NCI-H2227 (cell line): ENCODE measurements at regions not wholly inside any gene's neighbourhood (a gene's known extent, or its start where the extent isn't known, plus 50 kb on each side); places are given as distances from the start of the nearest gene placed in this dataset.
"Not testable (repeated sequence)": the region's sequence is repeated elsewhere in the genome, so short reads cannot be mapped to it uniquely, and the experiment has no call there.

Experiments used
- DNase-seq: peaks from one replicate; lab custom pipeline; 2025; ENCODE audit not compliant: unreplicated experiment; lab: John Stamatoyannopoulos, UW

GRCh38 chrX:109782994-109783700, 50.1 kb upstream of the ACSL4 start:
- DNase-seq: no peak

- DNase-seq: no peak
These were observed 50.6 kb upstream of the ACSL4 start for GRCh38 chrX:109783701-109784079.

GRCh38 chrX:109785053-109785452, 52.0 kb upstream of the ACSL4 start:
- DNase-seq: no peak

GRCh38 chrX:109790511-109790910, 57.5 kb upstream of the ACSL4 start:
- not testable (repeated sequence) for DNase-seq

- no peak for DNase-seq
These were observed 60.1 kb upstream of the ACSL4 start for GRCh38 chrX:109793191-109793590.

GRCh38 chrX:109795682-109796081, 62.6 kb upstream of the ACSL4 start:
- no peak for DNase-seq

- DNase-seq: no peak
These were observed 64.4 kb upstream of the ACSL4 start for GRCh38 chrX:109797311-109797975.

GRCh38 chrX:109812236-109812635, 79.2 kb upstream of the ACSL4 start:
- no peak for DNase-seq

GRCh38 chrX:109813236-109813635, 80.2 kb upstream of the ACSL4 start:
- DNase-seq: no peak

- peak; percentile 6 for DNase-seq
These were observed 85.9 kb upstream of the ACSL4 start for GRCh38 chrX:109818976-109819375.

- DNase-seq: no peak
These were observed 89.8 kb upstream of the ACSL4 start for GRCh38 chrX:109822861-109823260.

GRCh38 chrX:109826954-109827708, 94.1 kb upstream of the ACSL4 start:
- DNase-seq: no peak

GRCh38 chrX:109827772-109828171, 94.7 kb upstream of the ACSL4 start:
- DNase-seq: no peak

GRCh38 chrX:109830157-109830703, 97.2 kb upstream of the ACSL4 start:
- DNase-seq: no peak

- no peak for DNase-seq
These were observed 97.7 kb upstream of the ACSL4 start for GRCh38 chrX:109830704-109831206.

GRCh38 chrX:109831326-109831985, 98.4 kb upstream of the ACSL4 start:
- no peak for DNase-seq

GRCh38 chrX:109839694-109840567, 106.9 kb upstream of the ACSL4 start:
- DNase-seq: no peak

GRCh38 chrX:109840585-109840984, 107.5 kb upstream of the ACSL4 start:
- no peak for DNase-seq

- no peak for DNase-seq
These were observed 108.2 kb upstream of the ACSL4 start for GRCh38 chrX:109841257-109841656.
